T-helper 22 cell (primary cell): ENCODE measurements at regions not wholly inside any gene's neighbourhood (a gene's known extent, or its start where the extent isn't known, plus 50 kb on each side); places are given as distances from the start of the nearest gene placed in this dataset.

ENCODE experiments used
- DNase-seq: peaks from one replicate; pipeline ENCODE4 v3.0.0-alpha.2; 2020; ENCODE audit warnings: low read depth

GRCh38 chr2:126315828-126316227 lies 340.1 kb upstream of the GYPC start:
- DNase-seq, result no peak

- DNase-seq, result no peak
Measured at GRCh38 chr2:126317790-126318431, 338.0 kb upstream of the GYPC start.

DNA sequence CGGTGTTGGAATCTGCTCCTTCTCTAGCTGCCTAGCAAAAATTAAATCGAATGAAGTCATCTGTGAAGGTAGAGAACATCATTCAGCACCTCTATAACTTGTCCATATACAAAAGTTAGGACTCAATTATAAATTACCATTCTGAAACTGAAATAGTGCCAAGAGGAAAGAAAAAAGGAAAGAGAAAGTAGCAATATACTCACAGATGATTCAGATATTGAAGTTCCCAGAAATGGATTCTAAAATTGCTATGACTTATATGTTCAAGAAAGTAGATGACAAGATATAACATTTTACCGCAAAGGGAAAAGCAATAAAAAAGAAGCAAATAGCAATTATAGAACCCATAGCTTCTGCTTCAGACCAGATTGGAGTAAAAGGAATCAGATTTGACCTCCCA lies 333.6 kb upstream of the GYPC start:
- DNase-seq, result no peak

DNA sequence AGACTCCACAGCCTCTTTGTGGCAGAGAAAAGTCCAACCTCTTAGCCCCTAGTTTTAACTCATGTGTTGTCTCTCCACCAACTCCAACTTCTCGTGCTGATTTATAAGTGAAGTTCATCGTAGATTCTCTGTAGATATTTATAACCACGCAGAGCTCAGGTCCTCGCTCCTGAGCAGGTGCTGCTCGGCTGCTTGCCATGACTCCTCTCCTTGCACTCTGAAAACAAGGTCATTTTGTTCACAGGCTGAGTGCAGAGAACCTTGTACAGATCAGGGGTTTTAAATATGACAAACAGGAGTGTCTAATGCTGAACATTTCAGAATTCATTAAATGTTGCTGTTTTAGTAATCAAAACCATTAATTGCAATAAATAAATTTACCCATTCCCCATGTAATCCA lies 330.8 kb upstream of the GYPC start:
- DNase-seq, result no peak

GRCh38 chr2:126329173-126329572 lies 326.8 kb upstream of the GYPC start:
- DNase-seq, result no peak

GRCh38 chr2:126342457-126342856 lies 313.5 kb upstream of the GYPC start:
- no peak for DNase-seq

- DNase-seq, result no peak
Measured at GRCh38 chr2:126343136-126343535, 312.8 kb upstream of the GYPC start.

GRCh38 chr2:126344493-126344892 lies 311.5 kb upstream of the GYPC start:
- DNase-seq, result no peak

DNA sequence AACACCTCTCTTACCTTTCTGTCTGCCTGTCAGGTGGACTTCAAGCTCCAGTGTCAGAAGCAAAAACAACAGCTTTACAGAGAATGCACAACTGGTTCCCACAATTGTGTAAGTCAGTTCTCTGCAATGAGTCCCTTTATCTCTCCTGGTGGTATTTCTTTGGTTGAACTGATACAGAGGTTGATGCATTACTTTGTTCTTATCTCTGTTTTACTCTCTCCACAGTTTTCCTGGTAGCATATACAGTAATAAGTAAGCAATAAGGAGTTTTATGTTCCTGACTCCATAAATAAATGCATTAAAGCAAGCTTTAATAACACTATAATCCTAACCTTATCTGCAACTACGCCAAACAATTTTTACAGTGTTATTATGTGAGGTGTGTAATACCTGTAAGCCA lies 310.3 kb upstream of the GYPC start:
- no peak for DNase-seq

GRCh38 chr2:126356631-126357030 lies 299.3 kb upstream of the GYPC start:
- DNase-seq, result no peak

DNA sequence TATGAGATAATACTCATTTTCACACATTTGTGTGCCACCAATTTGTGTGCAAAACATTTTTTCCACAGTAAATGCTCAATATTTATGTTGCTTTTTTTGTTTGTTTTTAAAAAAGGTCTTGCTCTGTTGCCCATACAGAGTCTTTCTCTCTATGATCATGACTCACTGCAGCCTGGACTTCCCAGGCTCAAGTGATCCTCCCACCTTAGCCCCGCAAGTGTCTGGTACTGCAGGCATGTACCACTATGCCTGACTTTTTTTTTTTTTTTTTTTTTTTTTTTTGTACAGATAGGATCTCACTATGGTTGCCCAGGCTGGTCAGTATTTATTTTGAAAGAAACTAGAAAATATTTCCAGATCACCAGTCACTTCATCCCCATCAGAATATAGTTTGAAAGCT lies 297.8 kb upstream of the GYPC start:
- no peak for DNase-seq

DNA sequence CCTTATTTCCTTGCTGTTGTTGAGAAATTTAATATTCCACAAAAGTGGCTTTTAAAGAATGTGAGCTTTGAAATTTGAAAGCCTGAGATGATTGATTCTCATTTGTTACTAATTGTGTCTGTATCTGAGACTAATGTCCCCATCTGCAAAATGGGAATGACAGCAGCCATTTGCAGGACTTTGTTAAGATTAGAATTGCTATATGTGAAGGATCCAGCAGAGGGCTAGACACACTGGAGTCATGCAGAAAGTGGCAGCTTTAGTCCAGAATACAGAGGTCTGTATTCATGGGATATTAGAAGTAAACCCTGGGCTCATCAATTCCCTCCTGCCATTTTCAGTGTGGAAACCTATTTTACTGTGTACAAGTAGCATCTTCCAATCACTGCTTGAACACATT lies 296.5 kb upstream of the GYPC start:
- no peak for DNase-seq

DNA sequence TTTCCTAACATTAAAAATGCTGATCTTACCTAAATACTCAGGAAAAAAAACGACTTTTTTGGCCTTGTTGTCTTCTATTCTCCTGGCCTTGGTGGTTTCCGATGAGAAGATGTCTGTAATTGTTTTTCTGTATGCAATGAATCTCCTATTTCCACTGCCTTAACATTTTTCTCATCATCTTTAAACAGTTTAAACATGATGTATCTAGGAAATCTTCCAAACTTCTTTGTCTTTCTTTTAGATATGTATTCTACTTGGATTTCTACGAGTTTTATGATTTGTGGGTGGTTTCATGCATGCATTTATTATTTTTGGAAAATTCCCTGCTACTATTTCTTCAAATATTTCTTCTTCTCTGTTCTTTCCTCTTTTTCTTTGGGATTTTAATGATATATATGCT lies 288.6 kb upstream of the GYPC start:
- DNase-seq, result no peak

- no peak for DNase-seq
Measured at GRCh38 chr2:126368758-126369157, 287.2 kb upstream of the GYPC start.

GRCh38 chr2:126370201-126370600 lies 285.8 kb upstream of the GYPC start:
- no peak for DNase-seq

DNA sequence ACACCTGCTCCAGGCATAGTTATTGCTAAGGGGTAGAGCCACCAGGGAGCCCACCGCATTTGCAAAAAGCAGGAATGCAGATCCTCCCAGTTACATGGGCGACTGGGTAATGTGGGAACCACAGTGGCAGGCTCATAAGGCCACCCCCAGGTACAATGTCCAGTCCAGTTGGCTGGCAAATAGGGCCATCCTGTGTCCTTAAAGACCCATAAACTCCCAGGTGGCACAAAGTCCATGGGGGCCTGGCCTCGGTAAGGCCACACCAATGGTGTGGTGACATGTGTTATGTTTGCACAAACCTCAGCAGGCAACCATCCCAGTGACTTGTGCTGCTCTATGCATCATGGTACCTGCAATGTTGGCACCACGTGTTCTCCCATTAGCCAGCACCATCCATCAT lies 283.6 kb upstream of the GYPC start:
- no peak for DNase-seq

DNA sequence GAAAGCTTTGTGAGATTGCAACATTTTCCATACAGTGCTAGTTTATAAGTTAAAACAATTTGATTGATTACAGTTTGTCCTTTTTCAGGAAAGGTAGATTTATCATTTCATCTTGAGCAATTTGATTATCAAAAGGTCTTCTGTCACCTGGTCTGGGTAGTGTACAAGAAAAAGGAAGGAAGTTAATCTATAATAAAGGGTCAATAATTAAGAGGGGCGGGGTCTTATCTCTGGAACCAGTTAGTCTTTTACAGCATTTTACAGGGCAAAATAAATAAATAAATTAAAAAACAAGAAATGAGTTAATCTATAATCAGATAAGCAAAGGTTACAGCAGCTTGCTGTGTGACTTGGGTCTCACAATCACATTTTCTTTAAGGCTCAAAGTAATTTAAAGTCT lies 277.8 kb upstream of the GYPC start:
- no peak for DNase-seq

DNA sequence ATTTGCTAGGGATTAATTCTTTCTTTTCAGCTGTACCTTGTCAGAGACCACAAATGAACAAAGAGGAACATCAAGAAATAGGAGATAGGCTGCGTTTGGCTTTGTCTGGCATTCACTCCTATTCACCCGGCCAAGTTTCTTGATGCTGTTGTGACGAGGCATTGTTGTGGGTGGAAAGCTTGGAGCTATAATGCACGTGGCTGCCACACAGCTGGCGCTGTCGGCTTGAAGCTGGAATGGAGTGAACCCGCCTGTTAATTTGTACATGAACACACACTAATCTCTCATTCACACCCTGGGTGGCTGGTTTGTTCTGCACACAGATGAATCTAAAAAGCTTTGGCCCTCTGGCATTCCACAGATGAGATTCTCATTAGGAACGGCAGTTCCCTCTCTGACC lies 274.9 kb upstream of the GYPC start:
- DNase-seq, result no peak

DNA sequence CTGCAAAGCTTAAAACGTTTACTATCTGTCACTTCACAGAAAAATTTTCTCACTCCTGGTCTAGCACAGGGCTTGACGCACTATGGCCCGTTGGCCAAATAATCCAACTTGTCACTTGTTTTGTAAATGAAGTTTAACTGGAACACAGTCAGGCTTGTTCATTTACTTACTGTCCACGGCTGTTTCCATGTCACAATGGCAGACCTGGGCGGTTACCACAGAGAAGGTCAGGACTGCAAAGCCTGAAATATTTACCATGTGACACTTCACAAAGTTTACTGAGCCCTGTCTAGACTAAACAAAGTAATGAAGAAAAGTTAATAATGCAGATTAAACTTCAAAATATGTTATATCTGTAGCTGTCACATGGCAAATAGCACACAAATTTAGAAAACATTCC lies 273.0 kb upstream of the GYPC start:
- DNase-seq, result no peak

DNA sequence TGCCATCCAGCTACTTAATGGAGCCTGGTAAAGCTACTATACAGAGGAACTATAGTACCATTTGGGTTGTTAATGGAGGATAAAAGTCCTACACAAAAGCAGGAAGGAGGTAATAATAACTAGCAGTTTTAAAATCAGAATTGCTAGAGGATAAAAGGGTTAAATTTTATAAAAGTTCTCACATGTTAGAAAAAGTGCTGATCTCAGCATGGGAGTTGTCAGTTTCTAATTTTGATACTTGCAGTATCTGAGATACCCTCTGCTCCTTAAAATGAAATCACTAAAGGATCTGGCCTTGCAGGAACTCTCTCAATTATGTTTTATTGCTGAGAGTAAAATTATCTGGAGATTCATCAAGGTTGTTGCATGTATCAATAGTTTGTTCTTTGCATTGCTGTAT lies 272.2 kb upstream of the GYPC start:
- no peak for DNase-seq

GRCh38 chr2:126385441-126385840 lies 270.5 kb upstream of the GYPC start:
- no peak for DNase-seq

GRCh38 chr2:126385983-126386382 lies 270.0 kb upstream of the GYPC start:
- DNase-seq, result no peak

DNA sequence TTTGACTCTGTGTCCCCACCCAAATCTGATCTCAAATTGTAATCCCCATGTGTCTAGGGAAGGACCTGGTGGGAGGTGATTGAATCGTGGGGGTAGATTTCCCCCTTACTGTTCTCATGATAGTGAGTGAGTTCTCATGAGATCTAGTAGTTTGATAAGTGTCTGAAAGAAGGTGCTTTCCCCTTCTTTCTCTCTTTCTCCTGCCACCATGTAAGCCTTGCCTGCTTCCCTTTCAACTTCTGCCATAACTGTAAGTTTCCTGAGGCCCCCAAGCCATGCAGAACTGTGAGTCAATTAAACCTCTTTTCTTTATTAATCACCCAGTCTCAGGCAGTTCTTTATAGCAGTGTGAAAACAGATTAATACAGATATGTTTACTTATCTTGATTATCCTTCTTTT lies 266.5 kb upstream of the GYPC start:
- no peak for DNase-seq

- no peak for DNase-seq
Measured at GRCh38 chr2:126392889-126393288, 263.1 kb upstream of the GYPC start.

DNA sequence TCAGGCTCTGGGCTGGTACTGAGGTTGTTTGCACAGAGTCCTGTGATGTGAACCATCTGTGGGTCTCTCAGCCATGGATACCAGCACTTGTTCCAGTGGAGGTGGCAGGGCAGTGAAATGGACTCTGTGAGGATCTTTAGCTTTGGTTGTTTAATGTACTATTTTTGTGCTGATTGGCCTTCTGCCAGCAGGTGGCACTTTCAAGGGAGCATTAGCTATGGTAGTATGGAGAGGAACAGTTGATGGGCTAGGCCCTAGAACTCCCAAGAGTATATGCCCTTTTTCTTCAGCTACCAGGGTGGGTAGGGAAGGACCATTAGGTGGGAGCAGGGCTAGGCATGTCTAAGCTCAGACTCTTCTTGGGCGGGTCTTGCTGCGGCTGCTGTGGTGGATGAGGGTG lies 257.0 kb upstream of the GYPC start:
- DNase-seq, result no peak
